Ishikawa (cell line): ENCODE measurements at regions not wholly inside any gene's neighbourhood (a gene's known extent, or its start where the extent isn't known, plus 50 kb on each side); places are given as distances from the start of the nearest gene placed in this dataset.

Experiments
- CEBPB ChIP-seq: IDR thresholded peaks from 2 replicates; pipeline ENCODE4 v1.6.1; 2012
- CREB1 ChIP-seq: IDR thresholded peaks from 2 replicates; pipeline ENCODE4 v1.6.1; 2012; ENCODE audit warnings: low read depth
- EGR1 ChIP-seq: IDR thresholded peaks from 2 replicates; pipeline ENCODE4 v1.6.1; 2012
- EP300 ChIP-seq: IDR thresholded peaks from 2 replicates; pipeline ENCODE4 v1.6.1; 2012; ENCODE audit warnings: borderline replicate concordance
- FOXM1 ChIP-seq: IDR thresholded peaks from 2 replicates; pipeline ENCODE4 v1.6.1; 2012; ENCODE audit warnings: low read depth, borderline replicate concordance
- NFIC ChIP-seq: IDR thresholded peaks from 2 replicates; pipeline ENCODE4 v1.6.1; 2012
- RAD21 ChIP-seq: IDR thresholded peaks from 2 replicates; pipeline ENCODE4 v1.6.1; 2012; ENCODE audit warnings: low read depth
- REST ChIP-seq: IDR thresholded peaks from 2 replicates; pipeline ENCODE4 v1.6.1; 2012; ENCODE audit warnings: low read depth, mild to moderate bottlenecking
- TAF1 ChIP-seq: IDR thresholded peaks from 2 replicates; pipeline ENCODE4 v1.6.1; 2012; ENCODE audit warnings: low read depth, mild to moderate bottlenecking
- TCF12 ChIP-seq: IDR thresholded peaks from 2 replicates; pipeline ENCODE4 v1.6.1; 2012; ENCODE audit warnings: low read depth
- TEAD4 ChIP-seq: IDR thresholded peaks from 2 replicates; pipeline ENCODE4 v1.6.1; 2012
- USF1 ChIP-seq: IDR thresholded peaks from 2 replicates; pipeline ENCODE4 v1.6.1; 2012
- YY1 ChIP-seq: IDR thresholded peaks from 2 replicates; pipeline ENCODE4 v1.6.1; 2012; ENCODE audit warnings: low read depth
- ZBTB7A ChIP-seq: IDR thresholded peaks from 2 replicates; pipeline ENCODE4 v1.6.1; 2012; ENCODE audit warnings: low read depth
- TF ChIP-seq, protein P1 (sequence below): IDR thresholded peaks from 2 replicates; pipeline ENCODE4 v1.6.1; 2012

DNA sequence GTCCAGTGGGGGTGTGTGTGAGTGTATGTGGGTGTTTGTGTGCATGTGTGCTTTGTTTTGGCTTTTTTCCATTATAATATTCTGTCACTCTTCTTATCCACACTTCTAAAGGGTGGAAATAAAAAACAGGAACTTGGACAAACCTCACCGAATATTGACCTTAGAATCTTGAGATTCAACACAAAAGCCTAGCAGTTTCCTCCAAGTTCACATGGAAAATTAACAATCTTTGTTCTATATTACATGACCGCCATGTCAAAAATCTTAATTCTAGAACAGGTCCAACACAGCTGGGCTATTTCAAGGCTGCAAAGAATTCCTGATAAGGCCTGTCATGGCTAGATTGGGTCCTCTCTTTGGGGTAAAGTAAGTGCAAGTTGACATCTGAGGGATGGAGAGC is 169.3 kb upstream of the OSR1 start:
- TF ChIP-seq EGR1: no peak
- TF ChIP-seq NFIC: no peak
- TF ChIP-seq CEBPB: no peak
- TF ChIP-seq TCF12: no peak
- no peak for TF ChIP-seq ZBTB7A
- TF ChIP-seq YY1: no peak
- TF ChIP-seq, protein P1, sequence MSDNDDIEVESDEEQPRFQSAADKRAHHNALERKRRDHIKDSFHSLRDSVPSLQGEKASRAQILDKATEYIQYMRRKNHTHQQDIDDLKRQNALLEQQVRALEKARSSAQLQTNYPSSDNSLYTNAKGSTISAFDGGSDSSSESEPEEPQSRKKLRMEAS: no peak
- no peak for TF ChIP-seq EP300
- no peak for TF ChIP-seq TAF1
- no peak for TF ChIP-seq RAD21
- TF ChIP-seq REST: no peak
- no peak for TF ChIP-seq CREB1
- TF ChIP-seq USF1: no peak
- TF ChIP-seq FOXM1: no peak

- TF ChIP-seq EP300 (no peak), YY1 (no peak), FOXM1 (no peak), CREB1 (no peak), NFIC (no peak), CEBPB (no peak), RAD21 (no peak), TAF1 (no peak), REST (no peak), TEAD4 (no peak), EGR1 (no peak), USF1 (no peak), ZBTB7A (no peak), TCF12 (no peak)
- TF ChIP-seq, protein P1: no peak
Observed at GRCh38 chr2:19525313-19525712, 166.9 kb upstream of the OSR1 start.

GRCh38 chr2:19519045-19519444 is 160.6 kb upstream of the OSR1 start:
- TF ChIP-seq EGR1 (no peak), ZBTB7A (no peak), TCF12 (no peak), TEAD4 (no peak), FOXM1 (no peak), TAF1 (no peak), YY1 (no peak), EP300 (no peak), USF1 (no peak), RAD21 (no peak), REST (no peak), CEBPB (no peak), CREB1 (no peak), NFIC (no peak)
- TF ChIP-seq, protein P1: no peak

DNA sequence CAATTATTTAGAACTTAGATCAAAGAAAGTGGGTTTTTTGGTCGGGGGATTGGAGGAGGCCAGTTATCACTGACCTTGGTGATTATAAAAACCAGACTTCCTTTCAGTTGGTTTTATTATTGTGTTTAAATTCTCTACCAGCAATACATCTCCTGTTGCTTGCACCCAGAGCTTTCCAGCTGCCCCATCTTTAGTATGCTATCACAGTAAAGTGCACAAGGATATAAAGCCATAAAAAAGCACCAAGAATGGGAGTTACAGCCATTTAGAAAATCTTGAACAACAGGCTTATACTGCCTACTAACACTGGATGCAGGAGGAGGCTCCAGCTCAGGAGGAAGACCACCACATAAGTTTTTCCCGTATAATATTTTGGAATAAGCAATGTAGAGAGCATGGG is 148.7 kb upstream of the OSR1 start:
- no peak for TF ChIP-seq ZBTB7A
- no peak for TF ChIP-seq YY1
- TF ChIP-seq TEAD4: no peak
- no peak for TF ChIP-seq TAF1
- no peak for TF ChIP-seq CREB1
- TF ChIP-seq, protein P1: no peak
- TF ChIP-seq REST: no peak
- TF ChIP-seq RAD21: no peak
- no peak for TF ChIP-seq EP300
- no peak for TF ChIP-seq EGR1
- no peak for TF ChIP-seq USF1
- TF ChIP-seq TCF12: no peak
- no peak for TF ChIP-seq CEBPB
- no peak for TF ChIP-seq FOXM1
- TF ChIP-seq NFIC: no peak
